HG03460 (cell line): ENCODE measurements at regions not wholly inside any gene's neighbourhood (a gene's known extent, or its start where the extent isn't known, plus 50 kb on each side); places are given as distances from the start of the nearest gene placed in this dataset.

ENCODE experiments used
- ATAC-seq: cut with Tn5 transposase; IDR thresholded peaks from one replicate; pipeline ENCODE4 v1.9.1; 2021; ENCODE audit not compliant: unreplicated experiment

- ATAC-seq, result no peak
These were observed 1226.1 kb upstream of the NRXN1 start for GRCh38 chr2:52258038-52258437.

DNA sequence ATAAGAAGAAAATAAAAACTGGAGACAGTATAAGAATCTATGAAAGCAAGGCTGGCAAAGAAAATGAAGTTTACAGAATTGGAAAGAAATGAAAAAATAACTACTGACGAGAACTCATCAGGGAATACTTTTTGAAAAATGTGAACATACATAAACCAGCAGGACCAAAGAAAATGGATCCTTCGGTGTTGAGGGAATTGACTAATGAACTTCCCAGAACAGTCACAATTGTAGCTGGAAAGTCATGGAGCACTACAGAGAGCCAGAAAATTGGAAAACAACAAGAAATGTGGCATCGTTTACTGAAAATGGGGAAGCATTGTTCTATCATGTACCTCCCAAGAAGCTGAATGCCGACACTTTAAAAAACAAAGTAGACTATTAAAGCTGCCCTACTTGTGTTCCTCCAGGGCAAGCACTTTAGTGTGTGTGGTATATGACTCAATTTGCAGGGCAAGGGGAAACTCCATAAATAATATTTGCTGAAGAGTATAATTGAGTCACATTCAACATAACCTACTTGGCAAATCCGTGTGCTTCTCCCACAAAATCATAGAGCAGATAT, 1221.6 kb upstream of the NRXN1 start:
- no peak for ATAC-seq

- ATAC-seq, result no peak
These were observed 1206.8 kb upstream of the NRXN1 start for GRCh38 chr2:52238782-52239181.

DNA sequence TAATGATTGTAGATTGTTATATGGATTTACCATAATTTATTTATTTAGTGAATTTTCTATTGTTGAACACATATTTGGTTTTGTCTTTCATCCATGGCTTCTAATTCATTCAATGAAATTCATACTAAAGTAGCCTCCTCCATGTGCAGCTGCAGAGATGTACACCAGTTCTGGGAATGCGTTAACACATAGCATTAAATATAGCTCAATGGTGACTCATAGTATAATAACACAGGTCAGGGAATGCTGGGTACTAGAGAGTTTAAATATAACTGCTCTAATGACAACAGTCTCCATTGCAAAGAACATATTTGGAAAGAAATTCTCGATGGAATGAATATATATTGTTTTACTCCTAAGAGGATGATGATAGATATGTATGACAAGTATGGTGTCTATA, 1190.2 kb upstream of the NRXN1 start:
- ATAC-seq, result no peak

- ATAC-seq, result no peak
These were observed 1188.5 kb upstream of the NRXN1 start for GRCh38 chr2:52220393-52220792.

DNA sequence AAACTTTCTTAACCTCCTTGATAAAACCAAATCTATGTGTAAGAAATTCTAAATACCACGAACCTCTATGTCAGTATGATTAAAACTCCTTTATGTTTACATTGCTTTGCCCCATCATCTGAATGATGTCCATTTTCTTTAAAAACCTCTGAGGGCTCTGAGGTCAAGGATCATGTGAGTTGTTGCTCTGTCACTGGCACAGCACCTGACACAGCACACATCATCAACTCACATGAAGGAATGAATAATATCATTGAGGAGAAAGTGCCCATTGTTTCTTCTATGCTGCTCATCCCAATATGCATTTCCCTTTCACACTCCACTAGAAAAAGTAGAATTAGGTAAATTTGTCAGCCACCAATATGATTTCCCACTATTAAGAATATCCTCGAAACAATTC, 1178.7 kb upstream of the NRXN1 start:
- ATAC-seq, result no peak

GRCh38 chr2:52210161-52210560, 1178.2 kb upstream of the NRXN1 start:
- ATAC-seq, result no peak

DNA sequence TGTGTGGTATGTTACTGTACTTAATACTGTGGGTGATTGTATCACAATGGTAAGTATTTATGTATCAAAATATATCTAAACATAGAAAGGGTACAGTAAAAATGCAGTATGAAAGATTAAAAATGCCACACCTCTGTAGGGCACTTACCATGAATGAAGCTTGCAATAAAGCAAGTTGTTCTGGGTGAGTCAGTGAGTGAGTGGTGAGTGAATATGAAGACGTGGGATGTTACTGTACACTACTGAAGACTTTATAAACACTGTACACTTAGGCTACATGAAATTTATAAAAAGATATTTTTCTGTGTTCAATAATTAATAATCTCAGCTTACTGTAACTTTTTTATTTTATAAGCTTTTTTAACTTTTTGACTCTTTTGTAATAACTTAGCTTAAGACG, 1162.4 kb upstream of the NRXN1 start:
- no peak for ATAC-seq

DNA sequence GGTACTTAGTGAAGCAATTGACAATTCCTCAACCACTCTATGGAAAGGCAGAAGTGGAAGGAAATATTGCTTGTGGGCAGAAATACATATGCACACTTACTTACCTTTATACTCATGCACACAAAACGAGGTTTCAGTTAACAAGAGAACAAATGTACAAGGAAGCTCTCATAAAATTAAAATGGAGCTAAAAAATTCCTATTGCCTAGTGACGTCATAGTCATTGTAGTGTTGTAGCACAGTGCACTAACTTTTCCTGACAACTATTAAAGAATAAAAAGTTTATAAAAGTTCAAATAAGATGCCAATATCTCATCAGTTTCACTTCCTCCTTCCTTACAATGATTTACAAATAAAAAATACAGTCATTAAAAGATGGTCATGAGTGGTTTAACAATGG, 1161.9 kb upstream of the NRXN1 start:
- ATAC-seq, result no peak

DNA sequence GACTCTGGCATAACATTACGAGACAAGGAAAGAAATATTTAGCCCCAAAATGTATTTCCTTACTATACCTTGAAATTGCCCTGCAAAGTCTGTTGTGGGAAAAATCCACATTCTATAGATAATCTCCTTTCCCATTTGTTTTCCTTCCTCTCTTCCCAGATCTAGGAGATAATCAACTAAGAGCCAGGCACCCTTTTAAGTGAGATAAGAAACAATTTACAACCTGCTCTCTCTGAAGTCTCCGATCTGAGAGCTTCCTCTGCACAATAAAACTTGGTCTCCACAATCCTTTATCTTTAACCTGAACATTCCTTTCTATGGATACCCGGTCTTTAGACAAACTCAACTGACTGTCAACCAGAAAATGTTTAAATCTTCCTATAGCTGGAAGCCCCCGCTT, 1160.7 kb upstream of the NRXN1 start:
- no peak for ATAC-seq

DNA sequence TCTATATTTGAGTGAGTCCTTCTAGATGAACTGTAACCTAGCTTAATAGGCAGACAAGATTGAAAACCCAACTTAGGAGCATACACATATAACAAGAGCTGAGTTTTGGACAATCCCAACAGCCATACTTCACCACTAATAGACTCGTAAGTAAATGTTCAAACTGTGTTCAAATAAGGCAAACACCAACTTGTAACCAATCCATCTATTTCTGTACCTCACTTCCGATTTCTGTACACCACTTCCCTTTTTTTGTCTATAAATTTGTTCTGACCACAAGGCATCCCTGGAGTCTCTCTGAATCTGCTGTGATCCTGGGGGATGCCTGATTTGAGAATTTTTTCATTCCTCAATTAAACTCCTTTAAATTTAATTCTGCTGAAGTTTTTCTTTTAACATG, 1149.1 kb upstream of the NRXN1 start:
- no peak for ATAC-seq

DNA sequence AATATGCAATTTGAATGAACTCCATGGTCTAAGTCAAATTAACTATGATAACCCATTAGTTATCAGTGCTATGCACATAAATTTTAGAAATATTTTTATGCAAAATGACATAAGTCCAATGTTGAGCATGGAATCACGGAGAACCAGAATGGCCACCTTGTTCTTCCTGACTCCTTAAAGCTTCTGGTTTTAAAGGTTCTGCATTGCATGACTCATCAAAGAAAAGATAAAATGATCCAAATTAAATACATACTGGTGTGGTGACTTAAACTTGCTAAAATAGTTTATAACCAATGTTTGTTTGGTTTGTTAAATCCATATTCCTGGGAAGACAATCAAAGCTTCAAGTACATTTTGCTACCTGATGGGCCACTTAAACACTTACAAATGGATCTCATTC, 1146.9 kb upstream of the NRXN1 start:
- no peak for ATAC-seq

- no peak for ATAC-seq
These were observed 1113.1 kb upstream of the NRXN1 start for GRCh38 chr2:52145005-52145404.

DNA sequence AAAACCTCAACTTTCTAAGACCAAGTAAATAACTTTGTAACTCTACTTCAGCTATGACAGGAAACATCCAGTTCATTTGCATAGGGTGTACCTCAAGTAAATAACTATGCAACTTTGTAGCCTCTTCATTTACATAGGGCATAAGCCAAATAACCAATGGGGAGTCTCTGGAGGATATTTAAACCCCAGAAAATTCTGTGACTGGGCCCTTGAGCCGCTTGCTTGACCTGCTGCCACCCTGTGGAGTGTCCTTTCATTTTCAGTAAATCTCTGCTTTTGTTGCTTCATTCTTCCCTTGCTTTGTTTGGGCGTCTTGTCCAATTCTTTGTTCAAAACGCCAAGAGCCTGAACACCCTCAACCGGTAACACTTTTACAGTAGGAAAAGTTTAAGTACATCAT, 1112.7 kb upstream of the NRXN1 start:
- ATAC-seq, result no peak

GRCh38 chr2:52141076-52141475, 1109.1 kb upstream of the NRXN1 start:
- ATAC-seq, result no peak

GRCh38 chr2:52139241-52139640, 1107.3 kb upstream of the NRXN1 start:
- no peak for ATAC-seq

DNA sequence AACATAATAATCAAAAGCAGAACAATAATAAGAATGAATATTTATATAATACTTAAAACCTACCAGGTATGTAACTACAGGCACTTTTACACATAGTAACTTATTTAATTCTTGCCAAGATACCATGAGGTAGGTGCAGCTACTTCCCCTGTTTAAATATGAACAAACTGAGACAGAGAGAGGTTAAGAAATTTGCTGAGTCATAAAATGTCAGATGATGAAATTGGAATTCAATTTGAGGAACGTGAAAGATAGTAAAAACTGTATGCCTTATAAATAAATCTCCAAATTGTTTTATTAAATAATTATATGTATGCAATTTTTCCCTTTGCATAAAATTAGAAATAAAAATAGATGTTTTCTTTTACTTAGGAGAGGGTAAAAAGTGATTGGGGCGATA, 1103.3 kb upstream of the NRXN1 start:
- no peak for ATAC-seq

DNA sequence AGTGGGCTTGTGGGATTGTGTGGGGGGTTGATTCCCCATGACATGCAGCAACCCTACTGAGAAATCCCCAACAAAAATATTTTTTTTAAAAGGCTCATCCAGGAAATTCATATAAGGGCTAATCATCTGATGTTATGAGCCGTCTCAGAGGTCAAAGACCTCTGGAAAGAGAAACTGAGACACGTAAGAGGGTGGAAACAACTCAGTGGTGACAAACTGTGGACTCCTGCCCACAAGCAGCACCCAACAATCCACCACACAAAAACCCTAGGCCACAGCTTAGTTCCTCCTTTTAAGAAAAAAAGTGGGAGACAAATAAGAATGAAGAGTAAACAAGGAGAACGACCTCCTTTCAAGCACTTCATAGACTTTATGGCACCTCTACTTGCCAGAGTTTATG, 1096.1 kb upstream of the NRXN1 start:
- no peak for ATAC-seq

GRCh38 chr2:52127527-52127926, 1095.6 kb upstream of the NRXN1 start:
- ATAC-seq, result no peak

DNA sequence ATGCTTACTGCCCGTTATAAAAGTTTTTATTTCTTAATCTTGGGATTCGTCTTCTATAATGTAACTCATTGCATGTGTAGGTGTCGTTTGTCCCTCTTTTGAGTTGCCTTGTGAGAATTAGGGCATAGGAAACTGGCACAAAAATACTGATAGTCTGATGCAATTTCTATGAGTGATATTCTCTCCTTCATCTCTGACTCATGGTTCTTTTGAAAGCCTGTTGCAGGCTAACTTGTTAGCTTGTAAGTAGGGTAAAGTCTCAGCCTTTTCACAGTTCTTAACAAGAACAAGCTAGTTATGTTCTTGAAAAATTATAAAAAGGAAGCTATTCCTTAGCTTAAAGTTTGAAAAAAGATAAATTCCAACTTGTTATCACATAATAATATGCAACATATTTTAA, 1085.4 kb upstream of the NRXN1 start:
- no peak for ATAC-seq

DNA sequence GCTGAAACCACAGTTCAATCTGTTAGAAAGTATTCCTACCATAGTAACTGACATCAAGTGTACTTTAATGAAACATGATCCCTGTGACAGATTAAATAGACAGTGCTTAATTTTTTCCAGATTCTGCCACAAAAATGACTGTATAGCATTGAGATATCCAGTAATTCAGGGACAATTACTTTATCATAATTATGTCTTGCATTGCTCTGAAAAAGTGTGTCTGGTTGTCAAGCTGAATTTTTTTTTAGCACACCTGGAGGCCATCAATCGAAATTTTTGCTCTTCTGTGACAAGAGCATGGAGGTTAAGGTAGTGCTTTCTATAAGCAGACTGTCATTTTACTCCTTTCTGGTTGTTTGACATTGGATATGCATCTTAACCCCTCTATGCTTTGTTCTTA, 1083.8 kb upstream of the NRXN1 start:
- ATAC-seq, result no peak

DNA sequence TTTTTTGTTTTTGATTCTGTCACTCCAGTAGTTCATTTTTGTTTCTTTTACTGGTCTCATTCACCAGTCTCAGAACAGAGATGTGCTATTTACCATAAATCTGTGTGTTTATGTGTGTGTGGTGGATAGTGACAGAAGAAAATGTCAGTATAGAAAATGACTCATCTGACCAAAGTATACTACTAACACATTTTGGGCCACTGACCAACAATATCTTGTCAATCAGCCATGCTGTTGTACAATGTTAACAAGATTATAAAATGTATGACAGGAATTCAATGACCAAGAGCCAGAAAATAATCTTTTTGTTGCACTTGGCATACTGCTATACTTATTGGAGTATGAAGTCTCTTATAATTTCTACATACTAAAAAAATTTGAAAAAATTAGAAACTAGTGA, 1081.4 kb upstream of the NRXN1 start:
- ATAC-seq, result no peak

DNA sequence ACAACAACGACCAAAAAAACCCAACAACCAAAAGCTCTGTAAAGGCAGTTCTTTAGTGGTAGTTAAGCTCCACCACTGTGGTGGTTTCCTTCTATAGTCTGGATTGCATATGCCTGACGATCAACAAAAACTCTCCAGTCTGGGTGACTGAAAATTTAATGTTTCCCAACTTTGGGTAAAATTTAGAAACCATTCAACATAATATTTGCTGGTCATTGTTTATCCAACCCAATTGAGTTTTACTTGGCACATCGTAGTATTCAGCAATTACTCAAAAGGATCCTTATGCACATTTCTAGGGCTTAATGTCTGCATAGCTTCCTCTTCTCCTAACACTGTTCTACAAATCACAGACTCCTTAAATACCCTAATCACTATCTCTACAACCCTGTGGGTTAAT, 1080.2 kb upstream of the NRXN1 start:
- no peak for ATAC-seq

GRCh38 chr2:52107124-52107523, 1075.2 kb upstream of the NRXN1 start:
- no peak for ATAC-seq
